GM19240 (cell line): ENCODE measurements at regions not wholly inside any gene's neighbourhood (a gene's known extent, or its start where the extent isn't known, plus 50 kb on each side); places are given as distances from the start of the nearest gene placed in this dataset.
"Not testable (repeated sequence)": the region's sequence is repeated elsewhere in the genome, so short reads cannot be mapped to it uniquely, and the experiment has no call there.

ENCODE experiments used
- DNase-seq: peaks from one replicate; pipeline ENCODE4 v3.0.0; 2011; ENCODE audit warnings: low spot score; ENCODE audit not compliant: insufficient read length

- DNase-seq: no peak
Observed at GRCh38 chr2:203585516-203585915, 50.4 kb upstream of the RAPH1 start.

- no peak for DNase-seq
Observed at GRCh38 chr2:203586206-203586605, 51.1 kb upstream of the RAPH1 start.

- no peak for DNase-seq
Observed at GRCh38 chr2:203586696-203587095, 51.6 kb upstream of the RAPH1 start.

- DNase-seq: no peak
Observed at GRCh38 chr2:203590496-203590895, 55.4 kb upstream of the RAPH1 start.

- DNase-seq: no peak
Observed at GRCh38 chr2:203591642-203592041, 56.5 kb upstream of the RAPH1 start.

GRCh38 chr2:203592470-203592869 lies 57.4 kb upstream of the RAPH1 start:
- DNase-seq: no peak

GRCh38 chr2:203594541-203594940 lies 59.4 kb upstream of the RAPH1 start:
- DNase-seq: no peak

- no peak for DNase-seq
Observed at GRCh38 chr2:203596183-203596582, 61.1 kb upstream of the RAPH1 start.

- DNase-seq: peak; percentile 6
Observed at GRCh38 chr2:203599509-203599908, 64.4 kb upstream of the RAPH1 start.

GRCh38 chr2:203600286-203600685 lies 65.2 kb upstream of the RAPH1 start:
- no peak for DNase-seq

- no peak for DNase-seq
Observed at GRCh38 chr2:203603456-203604389, 68.6 kb upstream of the RAPH1 start.

GRCh38 chr2:203605302-203605701 lies 70.2 kb upstream of the RAPH1 start:
- DNase-seq: no peak

GRCh38 chr2:203606051-203606450 lies 71.0 kb upstream of the RAPH1 start:
- DNase-seq: no peak

GRCh38 chr2:203610558-203610957 lies 75.5 kb upstream of the RAPH1 start:
- DNase-seq: no peak

- DNase-seq: no peak
Observed at GRCh38 chr2:203612246-203612645, 77.1 kb upstream of the RAPH1 start.

- DNase-seq: no peak
Observed at GRCh38 chr2:203619267-203619878, 84.3 kb upstream of the RAPH1 start.

GRCh38 chr2:203621981-203622515 lies 84.4 kb upstream of the CD28 start:
- no peak for DNase-seq

- no peak for DNase-seq
Observed at GRCh38 chr2:203623096-203623495, 83.3 kb upstream of the CD28 start.

- no peak for DNase-seq
Observed at GRCh38 chr2:203623661-203624060, 82.8 kb upstream of the CD28 start.

- DNase-seq: no peak
Observed at GRCh38 chr2:203625701-203626100, 80.7 kb upstream of the CD28 start.

- DNase-seq: not testable (repeated sequence)
Observed at GRCh38 chr2:203626247-203626646, 80.2 kb upstream of the CD28 start.

GRCh38 chr2:203626952-203627681 lies 79.3 kb upstream of the CD28 start:
- no peak for DNase-seq
